WTC11 (cell line): ENCODE measurements at regions not wholly inside any gene's neighbourhood (a gene's known extent, or its start where the extent isn't known, plus 50 kb on each side); places are given as distances from the start of the nearest gene placed in this dataset.
"Not testable (repeated sequence)": the region's sequence is repeated elsewhere in the genome, so short reads cannot be mapped to it uniquely, and the experiment has no call there.

ENCODE experiments used
- ATAC-seq: fragments of 200-7000 bp; cut with Tn5 transposase; 2 replicates; pipeline ENCODE4 v1.10.0; 2021; ENCODE audit warnings: mild to moderate bottlenecking, moderate library complexity
- CTCF ChIA-PET: fragments of 300-600 bp; sonication (Branson Sonifier 250); formaldehyde crosslinking; loops from one replicate; lab custom pipeline; 2021; ENCODE audit warnings: antibody characterized with exemption; lab: Charles Lee
- POLR2A ChIA-PET: fragments of 350-600 bp; sonication (Branson Sonifier 250); formaldehyde crosslinking; loops from one replicate; lab custom pipeline; 2021; ENCODE audit warnings: antibody characterized with exemption; lab: Charles Lee
- DNase-seq: peaks from one replicate; pipeline ENCODE4 v3.0.0; 2021; ENCODE audit warnings: low spot score
- H3K27ac Mint-ChIP-seq: 2 replicates; pipeline ENCODE4 v1.8.0; 2021; ENCODE audit warnings: mixed read lengths
- H3K27me3 Mint-ChIP-seq: 2 replicates; pipeline ENCODE4 v1.8.0; 2021; ENCODE audit warnings: low read depth, mild to moderate bottlenecking, moderate library complexity, mixed read lengths
- H3K36me3 Mint-ChIP-seq: 2 replicates; pipeline ENCODE4 v1.8.0; 2021; ENCODE audit warnings: mixed read lengths
- H3K4me1 Mint-ChIP-seq: 2 replicates; pipeline ENCODE4 v1.8.0; 2022; ENCODE audit warnings: mixed read lengths
- H3K4me3 Mint-ChIP-seq: 2 replicates; pipeline ENCODE4 v1.8.0; 2021; ENCODE audit warnings: mild to moderate bottlenecking, moderate library complexity, mixed read lengths
- H3K9me3 Mint-ChIP-seq: 2 replicates; pipeline ENCODE4 v1.8.0; 2021; ENCODE audit warnings: mixed read lengths
- E2F5 ChIP-seq: sonication (generic); formaldehyde crosslinking; IDR thresholded peaks from 2 replicates; pipeline ENCODE4 v1.8.1; 2022; ENCODE audit warnings: mild to moderate bottlenecking, moderate library complexity, missing genetic modification reagents
- ESRRA ChIP-seq: sonication (generic); formaldehyde crosslinking; IDR thresholded peaks from 2 replicates; pipeline ENCODE4 v1.8.1; 2022; ENCODE audit warnings: mild to moderate bottlenecking, missing genetic modification reagents, borderline replicate concordance
- GABPB1 ChIP-seq: sonication (generic); formaldehyde crosslinking; IDR thresholded peaks from 2 replicates; pipeline ENCODE4 v1.8.1; 2023; ENCODE audit warnings: mild to moderate bottlenecking, missing genetic modification reagents
- NFATC4 ChIP-seq: fragments of 250-450 bp; sonication (Bioruptor Pico); IDR thresholded peaks from 2 replicates; pipeline ENCODE4 v1.9.0; 2021; ENCODE audit warnings: mild to moderate bottlenecking
- STAT6 ChIP-seq: sonication (generic); formaldehyde crosslinking; conservative IDR thresholded peaks from 2 replicates; pipeline ENCODE4 v1.8.1; 2023; ENCODE audit warnings: mild to moderate bottlenecking, low read depth, missing genetic modification reagents, moderate library complexity
- ZNF138 ChIP-seq: sonication (generic); formaldehyde crosslinking; conservative IDR thresholded peaks from 2 replicates; pipeline ENCODE4 v1.8.1; 2022; ENCODE audit warnings: mild to moderate bottlenecking, moderate library complexity, missing genetic modification reagents
- ZNF263 ChIP-seq: sonication (generic); formaldehyde crosslinking; IDR thresholded peaks from 2 replicates; pipeline ENCODE4 v1.8.1; 2022; ENCODE audit warnings: low read depth, mild to moderate bottlenecking, moderate library complexity, missing genetic modification reagents
- TF ChIP-seq, protein P1 (sequence below): sonication (generic); formaldehyde crosslinking; IDR thresholded peaks from 2 replicates; pipeline ENCODE4 v1.8.1; 2023; ENCODE audit warnings: mild to moderate bottlenecking, missing genetic modification reagents, moderate library complexity
- TF ChIP-seq, protein P2 (sequence below): sonication (generic); formaldehyde crosslinking; IDR thresholded peaks from 2 replicates; pipeline ENCODE4 v1.8.0; 2022; ENCODE audit warnings: mild to moderate bottlenecking, missing genetic modification reagents

DNA sequence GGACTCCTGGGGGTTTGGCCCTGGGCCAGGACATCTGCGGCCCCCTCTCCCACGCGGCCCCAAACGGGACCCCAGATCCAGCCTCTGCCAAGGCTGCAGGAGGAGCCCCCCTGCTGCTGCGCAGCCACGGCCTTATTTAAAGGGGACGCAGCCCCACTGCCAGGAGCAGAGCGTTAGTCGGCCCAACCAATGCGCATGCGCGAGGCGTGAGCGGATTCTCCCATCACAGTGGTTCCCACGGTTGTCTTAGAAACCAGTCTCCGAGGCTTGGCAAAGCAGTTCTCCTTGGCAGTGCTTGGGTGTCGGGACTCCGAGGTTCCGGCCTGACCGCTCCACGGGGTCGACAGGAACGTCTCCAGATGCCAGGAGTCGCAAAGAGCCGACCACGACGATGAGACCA, 288.3 kb upstream of the ZNF337 start:
- Mint-ChIP-seq H3K36me3 (no peaks in the 10 kb centered on the region), H3K27ac (no peak overlapping the region), H3K27me3 (peaks cover 36% of the 10 kb centered on the region), H3K4me3 (no peak overlapping the region), H3K9me3 (0 out of 2 replicates have a peak, but pooled peaks cover 8% of the 10 kb centered on the region), H3K4me1 (no peaks in the 10 kb centered on the region)
- POLR2A ChIA-PET: no interaction called here
- TF ChIP-seq GABPB1 (no peak), E2F5 (CRISPR knock-in tag) (no peak), STAT6 (CRISPR knock-in tag) (no peak), NFATC4 (CRISPR knock-in tag) (no peak), ZNF263 (CRISPR knock-in tag) (no peak), ESRRA (no peak), ZNF138 (CRISPR knock-in tag) (no peak)
- TF ChIP-seq, protein P1, sequence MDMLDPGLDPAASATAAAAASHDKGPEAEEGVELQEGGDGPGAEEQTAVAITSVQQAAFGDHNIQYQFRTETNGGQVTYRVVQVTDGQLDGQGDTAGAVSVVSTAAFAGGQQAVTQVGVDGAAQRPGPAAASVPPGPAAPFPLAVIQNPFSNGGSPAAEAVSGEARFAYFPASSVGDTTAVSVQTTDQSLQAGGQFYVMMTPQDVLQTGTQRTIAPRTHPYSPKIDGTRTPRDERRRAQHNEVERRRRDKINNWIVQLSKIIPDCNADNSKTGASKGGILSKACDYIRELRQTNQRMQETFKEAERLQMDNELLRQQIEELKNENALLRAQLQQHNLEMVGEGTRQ (CRISPR knock-in tag): no peak
- TF ChIP-seq, protein P2, sequence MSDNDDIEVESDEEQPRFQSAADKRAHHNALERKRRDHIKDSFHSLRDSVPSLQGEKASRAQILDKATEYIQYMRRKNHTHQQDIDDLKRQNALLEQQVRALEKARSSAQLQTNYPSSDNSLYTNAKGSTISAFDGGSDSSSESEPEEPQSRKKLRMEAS: no peak
- DNase-seq (no peak), ATAC-seq (no peak)
- CTCF ChIA-PET: no interaction called here

GRCh38 chr20:25982701-25983100, 286.0 kb upstream of the ZNF337 start:
- H3K27me3 Mint-ChIP-seq: peaks cover 24% of the 10 kb centered on the region
- H3K27ac Mint-ChIP-seq, H3K4me3 Mint-ChIP-seq, H3K9me3 Mint-ChIP-seq, POLR2A ChIA-PET, CTCF ChIA-PET, DNase-seq, H3K4me1 Mint-ChIP-seq, H3K36me3 Mint-ChIP-seq, ATAC-seq: not testable (repeated sequence)

DNA sequence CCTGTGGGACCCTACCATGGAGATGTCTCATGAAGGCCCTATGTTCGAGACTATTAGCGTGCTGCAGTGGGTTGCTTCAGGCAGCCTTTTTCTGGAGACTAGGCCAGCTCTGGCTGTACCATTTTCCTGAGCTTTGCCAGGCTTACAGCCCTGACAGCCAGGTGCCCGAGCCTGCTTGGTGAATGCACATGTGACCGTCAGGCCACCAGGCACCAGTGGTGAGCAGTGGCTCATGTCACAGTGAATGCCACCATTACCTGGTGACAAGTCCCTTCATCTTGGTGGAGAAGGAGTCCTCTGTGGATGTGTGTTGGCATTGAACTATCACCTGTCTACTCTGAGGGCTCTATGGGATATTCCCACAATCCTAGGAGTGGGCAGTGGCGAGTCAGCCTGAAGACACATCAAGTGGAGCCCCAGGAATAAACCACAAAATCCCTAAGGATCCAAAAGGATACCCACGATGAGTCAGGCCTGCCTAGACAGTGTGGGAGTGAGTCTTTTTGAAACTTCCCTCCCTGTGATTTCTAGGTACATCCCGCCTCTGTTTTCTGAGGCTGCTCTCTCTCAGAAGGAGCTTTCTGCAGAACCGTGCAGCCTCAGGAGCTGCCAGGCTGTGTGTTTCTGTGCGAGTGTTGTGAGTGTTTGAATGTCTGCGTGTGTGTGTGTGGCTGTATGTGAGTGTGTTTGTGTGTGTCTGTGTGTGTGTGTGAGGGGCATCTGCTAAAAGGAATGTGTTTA, 282.0 kb upstream of the ZNF337 start:
- H3K27ac Mint-ChIP-seq, DNase-seq, H3K27me3 Mint-ChIP-seq, ATAC-seq, H3K36me3 Mint-ChIP-seq, H3K4me1 Mint-ChIP-seq, CTCF ChIA-PET, H3K4me3 Mint-ChIP-seq, POLR2A ChIA-PET, H3K9me3 Mint-ChIP-seq: not testable (repeated sequence)

DNA sequence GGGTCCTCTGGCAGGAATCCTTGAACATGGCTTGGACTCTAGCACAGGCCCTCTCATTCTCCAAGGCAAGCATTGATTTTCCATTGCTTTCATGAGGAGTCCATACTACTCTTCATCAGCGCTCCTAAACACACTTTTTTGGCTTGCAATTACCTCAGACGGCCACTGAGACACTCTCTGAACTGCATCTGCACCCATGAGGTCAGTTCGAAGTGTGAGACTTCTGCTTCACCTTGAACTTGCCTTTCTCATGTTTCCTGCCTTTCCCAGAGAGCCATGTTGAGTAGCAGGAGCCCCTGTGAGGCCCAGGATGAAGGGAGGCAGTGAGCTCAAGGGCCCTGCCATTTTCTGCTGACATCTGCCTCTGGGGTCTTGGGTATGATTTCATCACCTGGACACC, 279.2 kb upstream of the ZNF337 start:
- H3K36me3 Mint-ChIP-seq, H3K4me1 Mint-ChIP-seq, H3K27me3 Mint-ChIP-seq, POLR2A ChIA-PET, H3K27ac Mint-ChIP-seq, H3K9me3 Mint-ChIP-seq, CTCF ChIA-PET, H3K4me3 Mint-ChIP-seq, DNase-seq, ATAC-seq: not testable (repeated sequence)

- H3K27ac Mint-ChIP-seq, H3K4me1 Mint-ChIP-seq, POLR2A ChIA-PET, DNase-seq, H3K9me3 Mint-ChIP-seq, H3K36me3 Mint-ChIP-seq, CTCF ChIA-PET, H3K4me3 Mint-ChIP-seq, H3K27me3 Mint-ChIP-seq, ATAC-seq: not testable (repeated sequence)
Observed at GRCh38 chr20:25965203-25965602, 268.6 kb upstream of the ZNF337 start.

GRCh38 chr20:25953876-25954275, 257.2 kb upstream of the ZNF337 start:
- H3K27me3 Mint-ChIP-seq, H3K27ac Mint-ChIP-seq, H3K4me3 Mint-ChIP-seq, ATAC-seq, H3K4me1 Mint-ChIP-seq, H3K36me3 Mint-ChIP-seq, POLR2A ChIA-PET, DNase-seq, H3K9me3 Mint-ChIP-seq, CTCF ChIA-PET: not testable (repeated sequence)

DNA sequence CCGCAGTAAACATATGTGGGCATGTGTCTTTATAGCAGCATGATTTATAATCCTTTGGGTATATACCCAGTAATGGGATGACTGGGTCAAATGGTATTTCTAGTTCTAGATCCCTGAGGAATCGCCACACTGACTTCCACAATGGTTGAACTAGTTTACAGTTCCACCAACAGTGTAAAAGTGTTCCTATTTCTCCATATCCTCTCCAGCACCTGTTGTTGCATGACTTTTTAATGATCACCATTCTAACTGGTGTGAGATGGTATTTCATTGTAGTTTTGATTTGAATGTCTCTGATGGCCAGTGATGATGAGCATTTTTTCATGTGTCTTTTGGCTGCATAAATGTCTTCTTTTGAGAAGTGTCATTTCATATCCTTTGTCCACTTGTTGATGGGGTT, 238.6 kb upstream of the ZNF337 start:
- H3K4me1 Mint-ChIP-seq: not testable (repeated sequence)

GRCh38 chr20:25932806-25933205, 236.2 kb upstream of the ZNF337 start:
- DNase-seq, POLR2A ChIA-PET, ATAC-seq, H3K27me3 Mint-ChIP-seq, CTCF ChIA-PET, H3K27ac Mint-ChIP-seq, H3K4me1 Mint-ChIP-seq, H3K36me3 Mint-ChIP-seq, H3K9me3 Mint-ChIP-seq, H3K4me3 Mint-ChIP-seq: not testable (repeated sequence)

More for the DNA sequence above, 238.6 kb upstream of the ZNF337 start:
- ATAC-seq, H3K27ac Mint-ChIP-seq, CTCF ChIA-PET, H3K9me3 Mint-ChIP-seq, H3K4me3 Mint-ChIP-seq, H3K27me3 Mint-ChIP-seq, POLR2A ChIA-PET, H3K36me3 Mint-ChIP-seq, DNase-seq: not testable (repeated sequence)

GRCh38 chr20:25932170-25932569, 235.5 kb upstream of the ZNF337 start:
- DNase-seq, H3K9me3 Mint-ChIP-seq, ATAC-seq, H3K36me3 Mint-ChIP-seq, H3K4me1 Mint-ChIP-seq, CTCF ChIA-PET, H3K27me3 Mint-ChIP-seq, H3K4me3 Mint-ChIP-seq, POLR2A ChIA-PET, H3K27ac Mint-ChIP-seq: not testable (repeated sequence)
